GM19463 (cell line): ENCODE measurements at regions not wholly inside any gene's neighbourhood (a gene's known extent, or its start where the extent isn't known, plus 50 kb on each side); places are given as distances from the start of the nearest gene placed in this dataset.
"Not testable (repeated sequence)": the region's sequence is repeated elsewhere in the genome, so short reads cannot be mapped to it uniquely, and the experiment has no call there.

Experiments
- ATAC-seq: cut with Tn5 transposase; IDR thresholded peaks from one replicate; pipeline ENCODE4 v1.9.1; 2021; ENCODE audit warnings: mild to moderate bottlenecking, moderate library complexity; ENCODE audit not compliant: unreplicated experiment

DNA sequence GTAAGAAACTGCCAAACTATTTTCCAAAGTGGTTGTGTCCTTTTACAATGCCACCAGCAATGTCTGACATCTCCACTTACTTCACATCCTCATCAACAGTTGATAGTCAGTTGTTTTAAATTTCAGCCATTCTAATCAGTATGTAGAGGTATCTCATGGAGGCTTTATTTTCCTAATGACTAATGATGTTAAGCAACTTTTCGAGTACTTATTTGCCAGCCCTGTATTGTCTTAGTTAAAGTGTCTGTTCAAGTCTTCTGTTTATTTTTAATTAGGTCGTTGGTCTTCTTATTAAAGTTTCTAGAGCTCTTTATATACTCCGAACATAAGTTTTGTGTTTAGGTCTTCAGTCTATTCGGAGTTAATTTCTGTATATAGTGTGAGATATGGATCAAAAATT is 54.9 kb upstream of the NBPF12 start:
- ATAC-seq: not testable (repeated sequence)

DNA sequence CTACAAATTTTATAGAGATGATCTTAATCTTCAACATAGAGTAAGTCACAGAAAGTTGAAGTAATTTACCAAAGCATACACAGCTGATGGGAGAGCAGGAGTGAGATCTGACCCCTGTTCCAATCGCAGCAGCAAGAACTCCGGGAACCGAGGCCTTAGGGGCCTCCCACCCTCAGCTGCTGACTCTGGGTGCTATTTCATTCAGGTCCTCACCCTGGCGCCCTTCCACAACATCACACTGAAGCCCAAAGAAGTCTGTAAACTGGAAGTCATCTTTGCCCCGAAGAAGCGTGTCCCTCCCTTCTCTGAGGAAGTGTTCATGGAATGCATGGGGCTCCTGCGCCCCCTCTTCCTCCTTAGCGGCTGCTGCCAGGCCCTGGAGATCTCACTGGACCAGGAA is 57.0 kb upstream of the NBPF12 start:
- not testable (repeated sequence) for ATAC-seq

DNA sequence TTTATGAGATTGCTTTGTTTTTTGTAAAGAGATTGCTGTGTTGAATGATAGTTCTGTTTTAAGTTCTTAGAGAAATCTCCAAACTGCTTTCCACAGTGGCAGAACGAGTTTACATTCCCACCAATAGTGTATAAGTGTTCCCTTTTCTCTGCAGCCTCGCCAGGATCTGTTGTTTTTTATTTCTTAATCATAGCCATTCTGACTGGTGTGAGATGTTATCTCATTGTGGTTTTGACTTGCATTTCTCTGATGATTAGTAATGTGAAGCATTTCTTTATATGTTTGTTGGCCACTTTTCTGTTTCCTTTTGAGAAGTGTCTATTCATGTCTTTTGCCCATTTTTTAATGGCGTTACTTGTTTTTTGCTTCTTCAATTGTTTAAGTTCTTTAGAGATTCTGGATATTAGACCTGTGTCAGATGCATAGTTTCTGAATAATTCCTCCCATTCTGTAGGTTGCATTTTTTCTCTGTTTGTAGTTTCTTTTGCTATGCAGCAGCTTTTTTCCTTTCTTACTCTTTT is 74.3 kb upstream of the NBPF12 start:
- ATAC-seq: not testable (repeated sequence)

DNA sequence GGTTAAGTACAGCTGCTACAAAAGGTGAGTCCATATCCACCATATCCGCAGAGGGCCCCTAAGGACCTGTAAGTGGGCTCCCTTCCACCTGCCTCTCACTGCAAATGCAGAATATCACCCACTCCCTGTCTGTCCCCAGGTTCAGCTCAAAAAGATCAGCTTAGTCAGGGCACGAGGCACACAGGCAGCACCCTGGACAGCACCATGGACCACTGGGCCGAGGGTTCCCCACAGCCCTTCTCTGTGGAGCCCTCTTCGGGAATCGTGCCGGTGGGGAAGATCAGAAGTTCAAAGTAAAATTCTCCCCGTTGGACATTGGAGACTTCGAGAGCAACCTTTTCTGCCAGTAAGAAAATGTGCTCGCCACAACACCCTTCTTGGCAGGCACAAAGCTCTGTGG is 85.0 kb upstream of the NBPF12 start:
- ATAC-seq: not testable (repeated sequence)

DNA sequence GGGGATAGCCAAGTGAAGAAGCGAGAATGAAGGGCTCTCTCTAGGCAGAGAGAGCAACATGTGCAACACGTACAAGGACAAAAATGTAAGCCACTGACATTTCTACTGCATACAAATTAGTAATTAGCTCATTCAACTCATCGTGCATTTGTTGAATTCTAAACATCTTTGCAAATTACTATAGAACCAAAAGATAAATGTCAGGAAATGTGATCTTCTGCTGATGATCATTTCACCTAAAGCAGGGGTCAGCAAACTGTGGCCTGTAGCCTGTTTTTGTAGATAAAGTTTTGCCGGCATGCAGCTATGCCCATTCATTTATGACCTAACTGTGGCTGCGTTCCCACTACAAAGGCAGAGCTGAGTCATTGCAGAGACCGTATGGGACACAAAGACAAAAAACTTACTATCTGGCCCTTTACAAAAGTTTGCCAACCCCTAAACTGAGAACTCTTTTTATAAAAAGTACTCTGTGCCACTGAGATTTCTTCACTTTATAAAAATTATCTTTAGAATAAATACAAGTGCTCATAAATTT is 87.7 kb upstream of the NBPF12 start:
- ATAC-seq: not testable (repeated sequence)

DNA sequence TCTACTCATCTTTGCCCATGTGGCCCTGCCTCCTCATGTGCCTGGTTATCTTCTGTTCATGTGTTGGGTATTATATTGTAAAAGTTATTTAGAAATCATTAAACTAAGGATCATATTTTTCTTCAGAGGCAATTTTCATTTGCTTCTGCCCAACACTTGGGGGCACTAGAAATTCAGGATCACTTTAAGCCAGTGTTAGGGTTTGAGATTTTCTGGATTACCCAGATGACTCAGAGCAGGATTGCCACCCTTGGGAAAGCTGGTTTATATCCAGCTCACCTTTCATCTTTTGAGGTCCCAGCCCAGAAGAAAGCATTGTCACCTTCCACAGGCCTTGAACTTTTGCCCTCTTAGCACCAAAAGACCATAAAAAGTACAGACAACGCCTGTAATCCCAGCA is 99.4 kb upstream of the NBPF12 start:
- ATAC-seq: not testable (repeated sequence)

DNA sequence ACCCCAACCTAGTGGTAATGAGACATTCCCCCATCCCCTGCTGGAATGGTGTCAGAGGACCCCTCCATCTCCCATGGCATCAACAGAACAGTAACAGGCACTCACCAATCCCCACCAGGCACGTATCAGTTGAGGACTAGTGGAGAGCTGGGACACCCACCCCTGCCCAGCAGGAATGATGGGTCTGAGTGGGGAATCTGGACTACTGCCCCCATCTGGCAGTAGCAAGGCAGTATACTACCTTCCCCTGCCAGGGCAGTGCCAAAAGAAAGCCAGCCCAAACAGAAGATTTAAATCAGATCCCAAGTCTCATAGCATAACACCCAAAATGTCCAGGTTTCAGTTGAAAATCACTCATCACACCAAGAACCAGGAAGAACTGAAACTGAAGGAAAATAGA is 111.2 kb upstream of the NBPF12 start:
- not testable (repeated sequence) for ATAC-seq

DNA sequence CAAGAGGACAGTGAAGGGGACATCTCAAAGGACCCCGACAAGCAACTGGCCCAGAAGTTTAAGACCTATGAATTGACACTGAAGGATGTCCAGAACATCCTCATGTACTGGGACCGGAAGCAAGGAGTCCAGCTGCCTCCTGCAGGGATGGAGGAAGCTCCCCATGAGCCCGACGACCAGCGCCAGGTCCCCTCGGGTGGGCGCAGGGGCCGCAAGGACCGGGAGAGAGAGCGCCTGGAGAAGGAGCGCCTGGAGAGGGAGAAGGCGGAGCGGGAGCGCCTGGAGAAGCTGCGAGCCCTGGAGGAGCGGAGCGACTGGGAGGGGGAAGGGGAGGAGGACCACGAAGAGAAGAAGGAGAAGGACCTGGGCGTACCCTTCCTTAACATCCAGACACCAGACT is 143.9 kb upstream of the NBPF12 start:
- not testable (repeated sequence) for ATAC-seq

DNA sequence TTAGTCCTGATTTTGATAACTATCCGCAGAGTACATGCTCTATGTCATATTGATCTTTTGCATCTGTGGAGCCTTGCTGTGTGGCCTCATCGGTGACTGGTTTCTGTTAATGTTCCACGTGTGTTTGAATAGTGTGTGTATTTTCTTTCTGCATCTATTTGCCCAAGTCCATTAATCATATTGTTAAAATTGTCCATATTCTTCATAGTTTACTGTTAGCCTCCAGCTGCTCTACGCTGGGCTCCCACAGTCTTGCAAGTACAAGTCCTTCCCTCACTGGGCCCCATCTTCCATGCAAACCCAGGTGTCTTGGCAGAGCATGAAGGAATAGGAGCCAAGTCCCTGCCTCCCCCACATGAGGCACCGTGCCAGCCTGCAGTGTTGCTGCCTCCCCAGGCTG is 145.4 kb upstream of the NBPF12 start:
- not testable (repeated sequence) for ATAC-seq

DNA sequence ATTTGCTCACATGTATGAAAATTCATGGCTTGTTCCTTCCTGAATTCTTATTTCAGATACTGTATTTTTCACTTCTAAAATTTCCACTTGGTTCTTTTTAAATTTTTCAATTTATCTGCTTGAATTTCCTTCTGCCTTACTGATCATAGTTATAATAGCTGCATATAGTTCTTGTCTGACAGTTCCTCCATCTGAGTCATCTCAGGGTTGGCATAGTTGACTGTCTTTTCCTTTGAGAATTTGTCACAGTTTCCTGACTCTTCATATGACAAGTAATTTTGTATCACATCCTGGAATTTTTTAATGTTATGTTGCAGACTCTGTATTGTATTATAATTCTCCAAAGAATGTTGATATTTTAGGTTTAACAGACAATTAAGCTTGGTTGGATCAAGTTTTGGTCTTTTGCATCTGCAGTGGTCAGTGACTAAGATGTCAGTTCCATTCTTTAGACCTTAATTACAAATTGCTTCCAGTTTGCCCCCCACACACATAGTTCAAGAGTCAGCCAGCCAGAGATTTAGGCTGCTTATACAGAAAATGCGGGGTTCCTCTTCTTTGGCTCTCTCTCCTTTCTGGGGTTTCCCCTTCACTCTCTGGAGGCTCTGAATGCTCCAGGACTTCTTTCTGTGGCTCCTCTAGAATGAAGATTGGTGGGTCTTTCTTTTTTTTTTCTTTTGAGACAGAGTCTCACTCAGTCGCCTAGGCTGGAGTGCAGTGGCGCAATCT is 153.7 kb upstream of the NBPF12 start:
- not testable (repeated sequence) for ATAC-seq

DNA sequence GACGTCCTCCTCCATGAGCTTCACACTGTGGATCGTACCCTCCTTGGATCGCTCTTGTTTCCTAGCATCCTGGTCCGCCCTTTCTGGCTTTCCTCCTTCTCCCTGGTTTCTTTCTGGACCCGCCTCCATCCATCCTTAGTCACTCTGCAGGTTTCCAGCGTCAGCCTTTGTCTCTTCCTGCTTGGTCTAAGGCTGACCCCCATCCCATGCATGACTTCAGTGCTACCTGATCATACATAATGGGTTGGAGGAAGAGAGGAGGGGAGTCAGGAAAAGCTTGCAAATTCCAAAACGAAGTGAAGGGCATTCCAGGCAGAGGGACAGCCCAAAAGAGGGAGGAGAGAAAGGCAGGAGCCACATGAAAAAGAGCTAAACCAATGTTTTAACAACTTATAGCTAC is 156.9 kb upstream of the NBPF12 start:
- not testable (repeated sequence) for ATAC-seq

DNA sequence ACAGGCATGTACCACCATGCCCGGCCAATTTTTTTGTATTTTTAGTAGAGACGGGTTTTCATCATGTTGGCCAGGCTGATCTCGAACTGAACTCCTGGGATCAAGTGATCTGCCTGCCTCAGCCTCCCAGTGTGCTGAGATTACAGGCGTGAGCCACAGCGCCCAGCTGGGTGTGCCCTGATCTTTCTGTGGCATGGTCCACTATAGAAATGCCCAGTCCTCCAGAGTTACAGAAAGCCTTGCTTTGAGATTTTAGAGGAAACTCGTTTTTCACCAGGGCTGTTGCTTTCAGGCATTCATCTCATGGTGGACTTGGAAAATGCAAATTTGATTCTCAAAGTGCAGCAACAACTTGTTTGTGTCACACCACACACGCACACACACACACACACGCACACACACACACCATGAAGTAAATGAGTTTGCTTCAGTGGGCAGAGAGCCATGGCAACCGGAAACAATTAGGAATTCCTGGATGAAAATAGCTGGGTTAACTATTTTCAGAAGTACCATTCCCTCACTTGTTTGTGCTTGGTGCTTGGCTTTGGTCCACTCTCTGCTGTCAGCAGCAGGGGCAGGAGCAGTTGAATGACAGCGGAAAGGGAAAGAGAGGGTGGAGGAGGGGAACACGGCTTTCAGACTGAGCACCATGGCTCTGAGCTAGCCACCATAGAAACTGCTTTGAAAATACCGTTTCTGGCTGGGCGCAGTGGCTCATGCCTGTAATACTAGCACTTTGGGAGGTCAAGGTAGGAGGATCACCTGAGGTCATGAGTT is 160.1 kb upstream of the NBPF12 start:
- ATAC-seq: not testable (repeated sequence)

DNA sequence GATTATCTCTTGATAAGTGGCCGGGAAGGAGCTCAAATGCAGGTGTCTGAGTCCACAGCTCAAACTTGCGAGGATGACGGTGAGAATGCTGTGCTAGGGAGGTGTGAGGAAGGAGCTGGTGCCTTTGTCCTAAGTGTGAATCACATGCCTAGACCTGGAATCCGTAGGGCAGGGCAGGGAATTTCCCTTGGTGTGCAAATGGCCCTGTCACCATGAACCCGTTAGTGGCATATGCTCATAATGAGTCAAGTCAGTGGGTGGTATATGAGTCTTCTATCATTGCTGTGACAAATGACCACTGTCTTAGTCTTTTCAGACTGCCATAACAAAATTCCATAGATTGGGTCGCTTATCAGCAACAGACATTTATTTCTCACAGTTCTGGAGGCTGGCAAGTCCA is 163.1 kb upstream of the NBPF12 start:
- not testable (repeated sequence) for ATAC-seq

DNA sequence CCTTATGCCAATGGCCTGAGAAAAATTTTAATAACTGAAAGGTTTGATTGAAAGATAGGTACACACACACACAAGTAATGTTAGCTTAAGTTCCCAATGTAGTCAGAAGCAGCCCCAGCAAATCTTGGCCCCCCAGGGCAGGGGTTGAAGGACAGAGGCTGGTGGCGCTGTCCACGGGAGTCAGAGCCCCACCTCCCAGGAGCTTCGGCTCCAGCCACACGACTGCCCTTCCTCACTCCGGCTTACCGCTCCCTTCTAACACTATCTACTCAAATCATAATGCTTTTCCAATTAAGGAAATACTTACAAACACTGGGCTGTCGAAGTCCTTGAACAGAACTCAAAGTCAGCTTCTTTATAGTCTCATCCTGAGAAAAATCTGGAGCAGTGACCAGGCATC is 163.9 kb upstream of the NBPF12 start:
- ATAC-seq: not testable (repeated sequence)

DNA sequence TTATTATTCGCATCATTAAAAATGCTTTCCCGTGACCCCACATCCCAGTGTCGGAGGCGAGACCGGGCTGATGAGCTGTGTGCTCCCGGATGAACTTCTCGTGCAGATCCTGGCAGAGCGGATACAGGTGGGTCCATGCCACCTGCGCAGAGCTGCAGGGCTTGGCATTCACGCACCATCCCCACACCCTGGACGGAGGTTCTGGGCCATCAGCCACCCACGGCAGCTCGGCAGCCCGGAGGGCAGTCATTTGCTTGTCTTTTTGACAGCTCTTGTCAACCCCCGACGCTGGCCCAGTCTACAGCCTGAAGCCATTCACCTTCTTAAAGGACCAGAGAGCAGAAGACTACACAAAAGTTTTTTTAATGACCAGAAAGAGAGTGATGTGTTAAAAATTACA is 166.7 kb upstream of the NBPF12 start:
- ATAC-seq: not testable (repeated sequence)

DNA sequence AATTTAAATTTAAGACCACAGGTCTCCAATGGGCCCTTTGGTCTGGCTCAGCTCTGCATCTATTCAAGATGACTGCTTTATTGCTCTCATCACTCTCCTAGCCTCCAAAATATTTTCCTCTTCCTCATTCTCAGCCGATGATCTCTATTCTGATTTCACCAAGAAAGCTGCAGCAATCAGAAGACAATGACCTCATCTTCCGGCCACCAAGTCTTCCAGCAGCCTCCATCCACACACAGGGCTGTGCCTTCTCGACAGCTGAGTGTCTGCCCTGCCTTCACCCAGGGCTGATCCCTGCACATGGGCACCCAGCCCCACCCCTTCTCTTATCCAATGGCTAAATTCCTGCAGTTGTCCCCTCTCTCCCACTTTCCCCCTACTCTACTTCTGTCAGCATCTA is 167.1 kb upstream of the NBPF12 start:
- not testable (repeated sequence) for ATAC-seq

DNA sequence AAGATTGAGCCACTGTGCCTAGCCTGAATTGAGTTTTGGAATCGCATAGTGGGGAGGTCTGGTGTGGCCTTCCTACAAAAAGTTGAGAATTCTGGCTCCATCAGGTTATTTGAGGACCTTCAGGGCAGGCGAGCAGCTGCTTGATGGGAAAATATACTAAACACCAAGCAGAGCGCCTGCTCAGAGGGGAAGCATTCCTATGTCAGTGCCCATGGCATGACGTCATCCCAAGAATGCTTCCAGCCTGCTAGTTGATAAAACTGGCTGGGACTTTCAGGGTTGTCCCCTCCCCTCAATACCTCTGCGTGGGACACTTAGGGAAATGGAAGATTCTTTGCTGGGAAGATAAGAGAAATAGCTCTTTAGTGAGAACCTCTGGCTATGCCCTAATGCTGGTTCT is 174.9 kb upstream of the NBPF12 start:
- ATAC-seq: not testable (repeated sequence)

DNA sequence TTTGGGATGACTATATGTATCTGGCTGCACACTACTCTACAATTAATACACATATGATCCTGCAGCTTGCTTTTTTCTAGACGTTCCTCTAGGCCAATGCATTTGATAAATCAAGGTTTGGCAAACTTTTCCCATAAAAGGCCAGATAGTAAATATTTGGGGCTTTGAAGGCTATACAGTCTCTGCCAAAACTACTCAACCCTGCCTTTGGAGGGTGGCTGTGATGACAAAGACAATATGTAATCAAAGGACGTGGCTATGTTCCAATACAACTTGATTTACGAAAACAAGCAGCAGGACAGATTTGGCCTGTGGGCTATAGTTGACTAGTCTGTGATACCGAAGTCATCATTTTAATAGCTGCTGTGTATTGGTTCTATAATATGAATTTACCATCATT is 181.3 kb upstream of the NBPF12 start:
- not testable (repeated sequence) for ATAC-seq

DNA sequence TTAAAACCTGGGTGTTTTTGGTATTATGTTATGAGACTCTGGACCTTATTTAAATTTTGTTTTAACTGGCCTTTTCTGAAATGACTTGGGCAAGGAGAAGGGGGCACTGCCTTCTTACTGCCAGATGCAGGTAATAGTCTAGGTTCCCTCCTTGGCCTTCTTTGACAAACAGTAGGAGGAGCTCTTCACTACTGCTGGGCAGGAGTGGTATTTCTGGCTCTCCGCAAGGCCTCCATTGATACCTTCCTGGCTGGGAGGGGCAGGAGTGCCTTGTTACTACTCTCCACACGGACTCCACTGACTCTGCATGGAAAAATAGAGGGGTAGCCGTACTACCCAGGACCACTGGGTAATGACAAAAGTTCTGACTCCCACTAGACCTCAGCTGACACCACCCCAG is 189.4 kb upstream of the NBPF12 start:
- not testable (repeated sequence) for ATAC-seq

DNA sequence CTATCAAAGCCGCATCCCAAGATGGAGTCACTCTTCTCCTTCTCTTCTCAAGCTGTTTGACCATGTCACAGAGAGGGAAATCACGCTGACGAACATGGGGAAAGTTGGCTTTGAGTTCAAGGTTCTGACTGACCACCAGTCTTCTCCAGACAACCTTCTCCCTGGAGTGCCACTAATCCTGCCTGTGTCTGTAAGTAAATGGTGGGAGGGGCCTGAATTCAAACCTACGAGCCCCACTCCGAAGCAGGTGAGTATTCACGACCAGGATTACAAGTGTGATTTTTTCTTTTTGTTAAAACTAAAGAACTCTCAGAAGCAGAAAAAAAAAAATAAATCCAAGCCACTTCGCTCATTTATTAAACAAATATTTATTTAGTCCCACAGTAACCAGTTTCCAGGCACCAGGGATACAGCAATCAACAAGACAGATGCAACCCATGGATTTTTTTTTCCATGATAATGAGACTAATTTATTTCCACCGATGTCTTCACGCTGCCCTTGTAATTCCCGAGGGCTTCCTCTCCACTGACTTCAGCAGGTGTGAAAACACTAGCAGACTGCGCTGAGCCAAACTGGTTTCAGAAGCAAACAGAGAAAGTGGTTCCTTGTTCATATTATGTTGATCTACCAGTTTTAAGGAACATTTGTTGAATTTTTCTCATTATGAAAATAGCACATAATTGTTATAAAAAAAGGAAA is 206.0 kb upstream of the NBPF12 start:
- ATAC-seq: not testable (repeated sequence)
